OCI-LY7 (cell line): ENCODE measurements at regions not wholly inside any gene's neighbourhood (a gene's known extent, or its start where the extent isn't known, plus 50 kb on each side); places are given as distances from the start of the nearest gene placed in this dataset.
"Not testable (repeated sequence)": the region's sequence is repeated elsewhere in the genome, so short reads cannot be mapped to it uniquely, and the experiment has no call there.

ENCODE experiments used
- CTCF ChIP-seq: fragments of 200-600 bp; sonication (generic); conservative IDR thresholded peaks from 2 replicates; pipeline ENCODE4 v1.5.1; 2014; ENCODE audit warnings: mild to moderate bottlenecking, antibody characterized with exemption, low read length, moderate library complexity, mixed read lengths
- EZH2phosphoT487 ChIP-seq: fragments of 200-600 bp; sonication (generic); IDR thresholded peaks from 2 replicates; pipeline ENCODE4 v1.6.1; 2018; ENCODE audit warnings: low read depth, borderline replicate concordance, mild to moderate bottlenecking, mixed run types, antibody characterized with exemption, low read length, moderate library complexity, mixed read lengths

DNA sequence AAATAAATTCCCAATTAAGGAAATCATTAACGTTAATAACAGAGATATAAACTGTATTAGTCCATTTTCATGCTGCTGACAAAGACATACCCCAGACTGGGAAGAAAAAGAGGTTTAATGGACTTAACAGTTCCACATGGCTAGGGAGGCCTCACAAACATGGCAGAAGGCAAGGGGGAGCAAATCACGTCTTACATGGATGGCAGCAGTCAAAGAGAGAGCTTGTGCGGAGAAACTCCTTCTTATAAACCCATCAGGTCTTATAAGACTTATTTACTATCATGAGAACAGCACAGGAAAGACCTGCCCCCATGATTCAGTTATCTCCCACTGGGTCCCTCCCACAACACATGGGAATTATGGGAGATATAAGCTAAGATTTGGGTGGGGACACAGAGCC, 161.3 kb downstream of the LNPK start:
- TF ChIP-seq CTCF, EZH2phosphoT487: not testable (repeated sequence)
